ENCODE measurements at regions not wholly inside any gene's neighbourhood (a gene's known extent, or its start where the extent isn't known, plus 50 kb on each side); places are given as distances from the start of the nearest gene placed in this dataset.
"Not testable (repeated sequence)": the region's sequence is repeated elsewhere in the genome, so short reads cannot be mapped to it uniquely, and the experiment has no call there.

- Histone ChIP-seq H3K27ac (no peak overlapping the region), H3K4me3 (no peak overlapping the region), H3K9me3 (no peaks in the 10 kb centered on the region), H3K27me3 (no peaks in the 10 kb centered on the region), H3K36me3 (no peaks in the 10 kb centered on the region), H3K4me1 (no peaks in the 10 kb centered on the region)
- TF ChIP-seq, protein P1, sequence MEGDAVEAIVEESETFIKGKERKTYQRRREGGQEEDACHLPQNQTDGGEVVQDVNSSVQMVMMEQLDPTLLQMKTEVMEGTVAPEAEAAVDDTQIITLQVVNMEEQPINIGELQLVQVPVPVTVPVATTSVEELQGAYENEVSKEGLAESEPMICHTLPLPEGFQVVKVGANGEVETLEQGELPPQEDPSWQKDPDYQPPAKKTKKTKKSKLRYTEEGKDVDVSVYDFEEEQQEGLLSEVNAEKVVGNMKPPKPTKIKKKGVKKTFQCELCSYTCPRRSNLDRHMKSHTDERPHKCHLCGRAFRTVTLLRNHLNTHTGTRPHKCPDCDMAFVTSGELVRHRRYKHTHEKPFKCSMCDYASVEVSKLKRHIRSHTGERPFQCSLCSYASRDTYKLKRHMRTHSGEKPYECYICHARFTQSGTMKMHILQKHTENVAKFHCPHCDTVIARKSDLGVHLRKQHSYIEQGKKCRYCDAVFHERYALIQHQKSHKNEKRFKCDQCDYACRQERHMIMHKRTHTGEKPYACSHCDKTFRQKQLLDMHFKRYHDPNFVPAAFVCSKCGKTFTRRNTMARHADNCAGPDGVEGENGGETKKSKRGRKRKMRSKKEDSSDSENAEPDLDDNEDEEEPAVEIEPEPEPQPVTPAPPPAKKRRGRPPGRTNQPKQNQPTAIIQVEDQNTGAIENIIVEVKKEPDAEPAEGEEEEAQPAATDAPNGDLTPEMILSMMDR (IDR thresholded peaks at IDR 0.05) = no peak
- no peak for TF ChIP-seq POLR2A (IDR thresholded peaks at IDR 0.05)
- no peak for TF ChIP-seq EP300 (IDR thresholded peaks at IDR 0.05)
- DNase-seq (ENCODE audit: low spot score in 2 of 2) = no peak
These were observed 100.7 kb downstream of the LSMEM1 start for GRCh38 chr7:112581529-112581928.

DNA sequence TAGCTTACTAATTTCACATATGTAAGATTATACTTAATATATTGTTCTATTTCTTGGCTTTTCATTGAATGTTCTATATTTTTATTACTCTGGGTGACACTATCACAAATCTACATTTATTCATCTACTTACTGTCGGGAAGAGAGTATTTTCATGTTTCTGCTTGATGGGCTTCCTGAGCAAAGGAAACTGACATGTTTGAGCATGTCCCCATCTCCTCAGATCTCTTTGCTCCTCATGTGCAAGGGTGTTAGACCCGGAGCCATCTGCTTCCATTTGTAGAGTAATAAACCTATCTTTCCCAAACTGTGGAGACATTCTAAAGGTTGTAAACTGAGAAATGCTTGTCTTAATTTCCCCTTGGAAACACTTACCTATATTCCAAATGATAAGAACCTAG, 103.5 kb downstream of the LSMEM1 start:
- no peak for DNase-seq (ENCODE audit: low spot score in 2 of 2)
- Histone ChIP-seq H3K27me3 (no peaks in the 10 kb centered on the region), H3K4me3 (no peak overlapping the region), H3K9me3 (peaks cover 0 to 6% (median 0%) of the 10 kb centered on the region in 4 donors), H3K27ac (no peak overlapping the region), H3K4me1 (no peaks in the 10 kb centered on the region), H3K36me3 (no peaks in the 10 kb centered on the region)
- WGBS, 2 donors = 64 to 71% methylated on average over 2 of the region's 2 CpGs
- TF ChIP-seq EP300 (IDR thresholded peaks at IDR 0.05) (no peak), POLR2A (IDR thresholded peaks at IDR 0.05) (no peak)
- TF ChIP-seq, protein P1 (IDR thresholded peaks at IDR 0.05) = no peak

GRCh38 chr7:112587504-112587903, 106.7 kb downstream of the LSMEM1 start:
- Histone ChIP-seq H3K27me3 (no peaks in the 10 kb centered on the region), H3K4me1 (no peaks in the 10 kb centered on the region), H3K36me3 (no peaks in the 10 kb centered on the region), H3K27ac (no peak overlapping the region), H3K4me3 (no peak overlapping the region), H3K9me3 (peaks cover 0 to 6% (median 0%) of the 10 kb centered on the region in 4 donors)
- WGBS, 2 donors = 87 to 88% methylated on average over 4 of the region's 4 CpGs
- TF ChIP-seq POLR2A (IDR thresholded peaks at IDR 0.05) = no peak
- no peak for TF ChIP-seq EP300 (IDR thresholded peaks at IDR 0.05)
- TF ChIP-seq, protein P1 (IDR thresholded peaks at IDR 0.05) = no peak
- no peak for DNase-seq (ENCODE audit: low spot score in 2 of 2)

GRCh38 chr7:112592565-112593263, 111.9 kb downstream of the LSMEM1 start:
- not testable (repeated sequence) for DNase-seq (ENCODE audit: low spot score in 2 of 2)

GRCh38 chr7:112594397-112594796, 113.6 kb downstream of the LSMEM1 start:
- Histone ChIP-seq H3K4me1 (no peaks in the 10 kb centered on the region), H3K27ac (no peak overlapping the region), H3K9me3 (no peaks in the 10 kb centered on the region), H3K27me3 (no peaks in the 10 kb centered on the region), H3K4me3 (no peak overlapping the region), H3K36me3 (no peaks in the 10 kb centered on the region)
- WGBS, 2 donors = 20 to 25% methylated on average over 3 of the region's 3 CpGs
- DNase-seq (ENCODE audit: low spot score in 2 of 2) = no peak
- TF ChIP-seq POLR2A (IDR thresholded peaks at IDR 0.05) (no peak), EP300 (IDR thresholded peaks at IDR 0.05) (no peak)
- TF ChIP-seq, protein P1 (IDR thresholded peaks at IDR 0.05) = no peak

More at GRCh38 chr7:112592565-112593263, 111.9 kb downstream of the LSMEM1 start:
- H3K27me3 ChIP-seq, H3K27ac ChIP-seq, H3K4me1 ChIP-seq, H3K36me3 ChIP-seq, H3K9me3 ChIP-seq, H3K4me3 ChIP-seq: not testable (repeated sequence)
- 76 to 82% methylated on average over 4 of the region's 4 CpGs for WGBS, 2 donors
